Nephron (organoid): ENCODE measurements at regions not wholly inside any gene's neighbourhood (a gene's known extent, or its start where the extent isn't known, plus 50 kb on each side); places are given as distances from the start of the nearest gene placed in this dataset.
A peak's percentile ranks its signal among the peaks of the same experiment; 100 is the strongest.

ENCODE experiments used
- H3K27ac Mint-ChIP-seq, 3 experiments: 2 replicates each; pipeline ENCODE4 v1.8.0; 2020; ENCODE audit warnings: mixed read lengths in 3 of 3, mild to moderate bottlenecking in 2 of 3, moderate library complexity in 1 of 3
- H3K27me3 Mint-ChIP-seq: 2 replicates; pipeline ENCODE4 v1.8.0; 2021; ENCODE audit warnings: low read depth, mild to moderate bottlenecking, moderate library complexity, mixed read lengths
- H3K36me3 Mint-ChIP-seq: 2 replicates; pipeline ENCODE4 v1.8.0; 2020; ENCODE audit warnings: low read depth, mixed read lengths
- H3K4me1 Mint-ChIP-seq: 2 replicates; pipeline ENCODE4 v1.8.0; 2020; ENCODE audit warnings: mixed read lengths
- H3K4me3 Mint-ChIP-seq, 3 experiments: 2 replicates each; pipeline ENCODE4 v1.8.0; 2020; ENCODE audit warnings: mild to moderate bottlenecking in 3 of 3, mixed read lengths in 3 of 3, moderate library complexity in 2 of 3
- H3K9me3 Mint-ChIP-seq: 2 replicates; pipeline ENCODE4 v1.8.0; 2020; ENCODE audit warnings: mixed read lengths
- CTCF ChIP-seq, 3 experiments: fragments of 200-600 bp; sonication (generic); IDR thresholded peaks; one replicate each; pipeline ENCODE4 v1.5.0; 2021; ENCODE audit warnings: antibody characterized with exemption in 3 of 3; ENCODE audit not compliant: unreplicated experiment in 3 of 3

DNA sequence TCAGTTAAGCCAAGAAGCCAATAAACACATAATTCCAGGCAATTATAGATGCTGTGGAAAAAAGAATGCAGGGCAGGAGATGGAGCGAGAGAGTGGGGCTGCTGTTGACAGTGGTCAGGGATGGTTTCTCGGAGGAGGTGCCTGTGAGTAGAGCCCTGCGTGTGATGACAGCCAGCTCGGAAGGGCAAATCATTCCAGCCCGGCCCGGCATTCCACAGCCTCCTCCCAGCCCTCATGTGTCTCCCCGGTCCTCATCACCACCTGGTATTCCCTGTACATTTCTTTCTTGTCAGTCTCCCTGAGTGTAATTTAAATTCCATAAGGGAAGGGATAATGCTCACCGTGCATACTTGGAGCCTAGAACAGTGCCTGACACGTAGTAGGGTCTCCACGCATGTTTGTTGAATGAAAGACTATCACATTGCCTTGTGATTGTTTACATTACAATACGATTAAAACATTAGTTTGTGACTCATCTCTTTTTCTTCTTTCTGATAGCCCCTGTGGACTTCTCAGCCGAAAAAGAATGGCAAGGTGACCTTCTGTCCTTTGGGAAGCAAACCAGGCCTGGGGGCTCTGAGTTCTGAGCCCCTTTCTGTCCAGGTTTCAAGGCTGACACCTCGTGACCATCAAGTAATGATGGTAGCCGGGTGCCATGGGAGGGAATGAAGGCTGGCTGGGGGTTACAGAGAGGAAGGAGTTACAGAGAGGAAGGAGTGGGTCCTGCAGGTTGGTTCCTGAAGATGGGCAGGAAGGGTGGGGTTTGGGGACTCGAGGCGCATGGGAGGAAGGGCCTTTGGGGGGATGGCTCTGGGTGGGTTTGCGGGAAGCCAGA is 379.5 kb upstream of the SULF2 start:
- no peak for TF ChIP-seq CTCF (IDR thresholded peaks at IDR 0.05; ENCODE audit: unreplicated experiment in 3 of 3)
- H3K9me3 Mint-ChIP-seq, result no peaks in the 10 kb centered on the region
- H3K4me1 Mint-ChIP-seq, result peaks cover 48% of the 10 kb centered on the region
- H3K4me3 Mint-ChIP-seq, result peak overlapping the region in 1 of 3 experiments; percentile 15
- peak overlapping the region in 2 of 3 experiments; percentile 24 to 55 for H3K27ac Mint-ChIP-seq
- H3K36me3 Mint-ChIP-seq, result no peaks in the 10 kb centered on the region
- H3K27me3 Mint-ChIP-seq, result peaks cover 25% of the 10 kb centered on the region

- H3K27me3 Mint-ChIP-seq, result peaks cover 22% of the 10 kb centered on the region
- H3K36me3 Mint-ChIP-seq, result no peaks in the 10 kb centered on the region
- peaks cover 51% of the 10 kb centered on the region for H3K4me1 Mint-ChIP-seq
- TF ChIP-seq CTCF (IDR thresholded peaks at IDR 0.05; ENCODE audit: unreplicated experiment in 3 of 3), result no peak
- no peaks in the 10 kb centered on the region for H3K9me3 Mint-ChIP-seq
- H3K4me3 Mint-ChIP-seq, result no peak overlapping the region
- H3K27ac Mint-ChIP-seq, result peak overlapping the region in 1 of 3 experiments; percentile 24
Measured at GRCh38 chr20:48164034-48164433, 378.8 kb upstream of the SULF2 start.

DNA sequence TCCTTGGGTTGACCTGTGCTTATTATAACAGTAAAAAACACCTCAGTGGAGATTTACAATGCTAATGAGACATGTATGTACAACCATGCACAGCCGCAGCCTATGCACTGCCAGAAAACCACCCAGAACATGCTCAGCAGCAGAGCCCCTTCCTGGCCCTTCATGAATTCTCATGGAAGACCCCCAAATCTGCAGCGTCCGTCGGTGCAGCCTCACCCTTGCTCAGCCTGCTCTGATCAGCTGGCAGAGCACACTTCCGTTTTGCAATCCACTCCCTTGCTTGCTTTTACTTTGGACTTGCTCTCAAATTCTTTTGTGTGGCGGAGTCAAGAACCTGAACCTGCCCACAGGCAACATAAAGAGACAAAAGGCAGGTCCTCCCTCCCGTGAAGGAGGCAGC is 378.2 kb upstream of the SULF2 start:
- no peaks in the 10 kb centered on the region for H3K36me3 Mint-ChIP-seq
- H3K27ac Mint-ChIP-seq, result peak overlapping the region in 1 of 3 experiments; percentile 11
- H3K4me3 Mint-ChIP-seq, result no peak overlapping the region
- H3K4me1 Mint-ChIP-seq, result peaks cover 50% of the 10 kb centered on the region
- peaks cover 22% of the 10 kb centered on the region for H3K27me3 Mint-ChIP-seq
- TF ChIP-seq CTCF (IDR thresholded peaks at IDR 0.05; ENCODE audit: unreplicated experiment in 3 of 3), result no peak
- H3K9me3 Mint-ChIP-seq, result no peaks in the 10 kb centered on the region

DNA sequence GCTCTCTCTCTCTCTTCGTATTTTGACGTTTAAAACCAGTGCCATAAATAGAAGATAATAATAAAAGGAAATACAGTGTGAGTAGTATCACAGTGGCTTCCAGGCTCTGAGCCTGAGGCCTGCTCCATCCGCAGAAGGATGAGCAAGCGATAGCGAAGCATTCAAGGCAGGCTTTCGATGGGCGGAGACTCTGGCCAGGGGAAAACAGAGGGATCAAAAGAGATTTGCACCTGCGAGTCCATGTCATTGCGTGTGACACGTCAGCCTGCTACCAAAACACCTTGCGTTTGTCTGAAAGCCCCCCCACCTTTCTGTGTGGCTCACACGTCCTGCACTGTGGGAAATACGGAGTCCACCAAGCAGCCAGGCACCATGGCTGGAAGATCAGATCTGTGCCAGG is 377.3 kb upstream of the SULF2 start:
- Mint-ChIP-seq H3K9me3 (peaks cover under 1% of the 10 kb centered on the region), H3K4me3 (no peak overlapping the region), H3K36me3 (no peaks in the 10 kb centered on the region), H3K4me1 (peaks cover 54% of the 10 kb centered on the region), H3K27ac (no peak overlapping the region), H3K27me3 (peaks cover 18% of the 10 kb centered on the region)
- TF ChIP-seq CTCF (IDR thresholded peaks at IDR 0.05; ENCODE audit: unreplicated experiment in 3 of 3), result no peak

DNA sequence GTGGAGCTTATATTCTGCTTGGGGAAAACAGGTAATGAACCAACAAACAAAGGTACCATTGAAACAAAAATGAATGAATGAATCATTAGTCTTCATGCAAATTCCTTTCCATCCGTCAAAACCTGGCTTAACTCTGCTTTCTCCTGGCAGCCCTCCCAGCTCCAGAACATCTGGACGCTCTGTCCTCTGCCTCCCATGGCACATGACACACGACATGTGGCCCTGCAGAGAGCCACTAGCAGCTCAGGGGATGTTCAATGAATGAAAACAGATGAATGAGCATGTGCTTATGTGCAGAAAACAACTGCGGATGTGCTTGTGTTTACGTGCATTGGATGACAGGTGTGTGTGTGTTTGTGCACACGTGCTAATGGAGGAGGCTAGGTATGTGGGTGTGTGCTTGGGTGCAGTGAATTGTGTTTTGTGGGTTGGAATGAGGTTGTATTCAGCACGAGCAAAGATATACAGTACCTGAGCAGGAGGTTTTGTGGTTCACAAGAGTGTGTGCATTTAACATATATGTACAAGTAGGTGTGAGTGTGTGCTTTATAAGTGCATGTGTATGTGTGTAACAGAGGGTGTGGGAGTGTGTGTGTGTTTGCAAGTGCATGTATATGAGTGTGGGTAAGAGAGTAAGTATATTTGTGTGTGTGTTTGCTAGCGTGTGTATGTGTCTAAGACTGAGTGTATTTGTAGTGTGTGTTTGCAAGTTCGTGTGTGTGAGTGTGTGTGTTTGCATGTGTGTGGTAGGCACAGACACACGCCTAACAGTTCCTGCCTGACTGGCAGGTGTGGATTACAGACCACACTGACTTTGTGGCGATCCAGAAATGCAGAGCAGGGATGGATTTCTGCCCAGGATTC is 374.1 kb upstream of the SULF2 start:
- H3K27me3 Mint-ChIP-seq, result peaks cover 9% of the 10 kb centered on the region
- no peak overlapping the region for H3K27ac Mint-ChIP-seq
- no peak for TF ChIP-seq CTCF (IDR thresholded peaks at IDR 0.05; ENCODE audit: unreplicated experiment in 3 of 3)
- peaks cover 47% of the 10 kb centered on the region for H3K4me1 Mint-ChIP-seq
- H3K36me3 Mint-ChIP-seq, result peaks cover 3% of the 10 kb centered on the region
- peaks cover 5% of the 10 kb centered on the region for H3K9me3 Mint-ChIP-seq
- no peak overlapping the region for H3K4me3 Mint-ChIP-seq
